ENCODE measurements at regions not wholly inside any gene's neighbourhood (a gene's known extent, or its start where the extent isn't known, plus 50 kb on each side); places are given as distances from the start of the nearest gene placed in this dataset.

DNA sequence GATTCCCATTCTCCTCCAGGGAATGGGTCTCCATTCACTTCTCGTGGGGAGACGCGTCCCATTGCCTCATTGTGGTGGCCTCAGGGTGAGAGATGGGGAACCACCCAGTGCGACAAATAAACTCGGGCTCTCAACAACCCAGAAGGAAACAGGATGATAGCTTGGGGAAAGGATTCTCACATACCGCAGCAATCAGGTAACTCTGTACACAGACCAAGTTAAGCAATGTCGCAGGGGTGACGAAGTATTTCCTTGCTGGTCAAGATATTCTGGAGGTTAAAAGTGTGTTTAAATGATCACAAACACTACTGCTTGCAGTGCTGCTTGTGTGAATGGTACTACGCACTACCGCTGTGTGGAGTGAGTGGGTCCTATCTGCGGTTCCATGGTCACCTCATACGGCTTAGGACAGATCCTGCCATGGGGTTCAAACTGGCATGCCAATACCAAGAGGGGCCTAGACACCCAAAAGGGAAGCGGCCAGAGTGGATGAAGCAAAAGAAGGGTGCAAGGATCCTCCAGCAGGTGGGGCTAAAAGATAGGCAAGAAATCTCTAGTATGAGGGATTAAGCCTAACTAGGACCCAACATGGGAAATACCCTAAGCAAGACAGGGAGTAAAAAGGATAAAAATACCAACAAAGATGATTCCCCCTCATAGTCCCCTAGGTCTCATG lies 143.8 kb upstream of the TMEM106B start:
- intact Hi-C loops (cut with micrococcal nuclease), result loop anchor here (1.0 kb wide), 5 partner anchors 144 to 423 kb away; partner anchors contain the start of gene TMEM106B

DNA sequence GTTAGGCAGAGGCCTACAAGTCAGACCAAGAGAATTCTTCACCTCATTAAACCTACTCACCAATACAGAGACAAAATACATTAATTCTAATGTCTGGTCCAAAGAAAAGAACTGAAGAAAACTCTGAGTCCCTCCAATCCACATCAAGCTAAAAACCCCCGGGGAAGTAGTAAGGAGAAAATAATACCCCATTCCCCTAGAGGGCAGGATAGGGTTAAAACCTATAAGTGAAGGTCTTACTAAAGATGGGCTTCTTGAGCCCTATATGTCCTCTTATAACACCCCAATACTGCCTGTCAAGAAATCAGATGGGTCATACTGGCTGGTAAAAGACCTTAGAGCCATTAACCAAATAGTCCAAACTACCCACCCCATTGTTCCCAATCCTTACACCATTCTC lies 141.3 kb upstream of the TMEM106B start:
- intact Hi-C loops (cut with micrococcal nuclease), result no loop called here

DNA sequence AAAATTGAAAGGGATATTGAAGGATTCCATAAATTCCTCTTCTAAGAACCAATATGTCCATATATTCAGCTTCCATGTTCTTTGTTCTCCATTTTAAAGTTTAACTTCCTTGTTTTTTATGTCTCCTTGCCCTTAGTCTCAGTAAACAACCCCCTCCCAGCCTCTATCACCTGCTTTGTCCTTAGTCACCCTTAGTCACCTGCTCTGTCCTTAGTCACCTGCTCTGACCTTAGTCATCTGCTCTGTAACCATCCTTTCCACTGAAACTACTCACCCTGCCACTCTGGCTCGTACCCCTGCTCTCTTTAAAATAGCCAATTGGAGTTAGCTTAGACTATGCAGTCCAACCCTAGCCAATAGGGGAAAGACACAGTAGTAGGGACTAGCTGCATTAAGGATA lies 136.2 kb upstream of the TMEM106B start:
- intact Hi-C loops (cut with micrococcal nuclease), result no loop called here

DNA sequence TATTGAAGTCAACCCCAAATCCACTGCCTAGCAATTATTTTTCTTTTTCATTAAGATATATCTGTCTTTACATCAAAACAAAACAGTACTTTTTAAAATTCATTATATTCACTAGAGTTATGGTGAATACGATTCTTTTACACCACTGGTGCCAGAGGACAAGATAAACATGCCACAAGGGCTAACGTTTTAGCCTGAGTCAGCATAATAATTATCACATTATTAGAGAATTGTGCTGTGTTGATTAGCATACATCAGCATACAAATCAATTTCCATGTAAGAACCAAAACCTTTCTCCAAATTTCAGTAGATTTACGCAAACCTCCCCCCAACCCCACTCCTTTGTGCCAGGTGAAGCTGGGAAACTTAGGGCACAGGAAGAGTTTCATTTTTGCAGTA lies 131.1 kb upstream of the TMEM106B start:
- intact Hi-C loops (cut with micrococcal nuclease), result no loop called here

DNA sequence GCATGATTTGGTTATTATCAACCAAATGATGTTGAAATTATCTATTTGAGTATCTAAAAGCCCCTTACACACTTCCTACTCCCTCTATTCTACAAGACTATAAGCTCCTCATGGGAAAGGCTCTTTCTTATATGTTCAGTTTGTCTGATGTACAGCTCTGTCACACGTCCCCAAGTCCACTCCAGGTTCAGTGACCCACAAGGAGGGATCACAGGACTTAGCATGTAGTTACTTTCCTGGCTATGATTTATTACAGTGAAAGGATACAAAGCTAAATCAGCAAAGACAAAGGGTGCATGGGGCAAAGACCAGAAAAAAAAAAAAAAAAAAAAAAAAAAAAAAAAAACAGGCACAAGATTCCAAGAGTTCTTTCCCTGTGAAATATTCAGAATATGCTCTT lies 125.6 kb upstream of the TMEM106B start:
- intact Hi-C loops (cut with micrococcal nuclease), result no loop called here

DNA sequence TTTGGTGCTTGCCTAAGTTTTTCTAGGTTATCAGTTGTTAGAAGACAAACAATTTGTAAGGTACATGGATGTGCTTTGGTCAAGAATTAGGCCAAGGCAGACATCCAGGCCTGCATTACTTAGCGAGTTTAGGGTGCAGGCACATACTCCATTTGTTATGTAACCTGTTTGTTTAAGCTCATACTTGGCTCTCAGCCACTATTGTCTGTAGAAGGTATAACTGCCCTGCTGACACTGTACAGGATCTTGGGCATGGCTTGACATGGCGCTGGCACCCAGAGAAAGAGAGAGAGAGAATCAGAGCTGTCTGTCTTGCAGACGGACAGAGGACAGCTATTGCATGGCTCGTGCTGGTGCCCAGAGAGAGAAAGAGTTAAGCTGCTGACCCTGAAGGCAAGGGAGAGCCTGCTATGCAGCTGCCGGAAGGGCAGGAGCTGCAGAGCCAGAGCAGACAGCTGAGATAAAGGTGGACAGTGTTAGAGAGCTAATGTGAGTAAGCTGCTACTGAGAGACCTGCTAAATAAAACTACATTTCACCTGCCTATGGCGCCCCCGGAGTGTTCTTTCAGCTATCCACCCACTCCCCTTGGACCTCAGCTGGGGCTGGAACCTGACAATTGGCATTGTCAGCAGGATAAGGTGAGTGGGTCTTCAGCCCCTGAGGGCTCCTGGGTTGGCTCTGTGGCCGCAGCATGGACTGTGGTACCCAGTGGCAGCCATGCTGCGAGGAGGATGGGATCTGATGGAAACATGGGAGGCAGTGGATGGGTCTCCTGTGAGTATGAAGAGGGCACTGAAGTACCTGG lies 120.9 kb upstream of the TMEM106B start:
- intact Hi-C loops (cut with micrococcal nuclease), result no loop called here

DNA sequence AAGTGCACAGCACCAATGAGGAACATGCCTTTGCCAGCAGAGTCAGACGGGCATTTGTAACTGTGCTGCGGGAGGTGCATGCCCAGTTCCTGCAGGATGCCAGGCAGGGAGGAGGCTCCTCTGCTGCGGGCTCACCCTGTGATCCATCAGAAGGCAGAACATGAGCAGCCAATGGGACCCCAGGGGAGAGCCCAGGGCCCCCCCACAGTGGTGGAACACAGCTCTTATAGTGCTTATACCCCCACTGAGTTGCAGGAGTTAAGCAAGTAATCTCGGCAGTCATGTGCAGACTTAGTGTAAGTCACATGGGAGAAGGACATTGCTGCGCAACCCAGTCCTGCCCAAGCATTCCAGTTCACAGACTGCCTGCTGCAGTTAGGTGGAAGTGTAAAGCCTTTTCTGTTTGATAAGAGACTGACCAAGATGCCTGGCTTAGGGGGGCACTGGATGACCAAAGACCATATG lies 120.3 kb upstream of the TMEM106B start:
- intact Hi-C loops (cut with micrococcal nuclease), result no loop called here

DNA sequence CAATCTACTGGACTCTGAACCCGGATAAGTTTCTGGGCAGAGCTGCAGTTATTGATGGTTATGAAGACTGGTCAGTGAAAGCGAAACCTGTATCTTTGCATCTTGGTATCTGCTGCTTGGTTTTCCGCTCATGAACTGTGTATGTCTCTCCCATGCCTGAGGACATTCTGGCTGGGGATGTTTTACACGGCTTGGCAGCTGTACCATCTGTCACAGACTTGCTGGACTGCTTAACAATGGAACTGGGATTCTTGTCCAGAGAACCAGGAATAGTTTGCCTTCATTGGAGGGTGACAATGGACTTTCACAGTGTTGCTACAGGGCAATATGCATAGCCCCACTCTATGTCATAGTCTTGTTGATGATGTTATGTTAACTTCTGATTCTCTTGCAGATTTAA lies 119.9 kb upstream of the TMEM106B start:
- intact Hi-C loops (cut with micrococcal nuclease), result no loop called here

DNA sequence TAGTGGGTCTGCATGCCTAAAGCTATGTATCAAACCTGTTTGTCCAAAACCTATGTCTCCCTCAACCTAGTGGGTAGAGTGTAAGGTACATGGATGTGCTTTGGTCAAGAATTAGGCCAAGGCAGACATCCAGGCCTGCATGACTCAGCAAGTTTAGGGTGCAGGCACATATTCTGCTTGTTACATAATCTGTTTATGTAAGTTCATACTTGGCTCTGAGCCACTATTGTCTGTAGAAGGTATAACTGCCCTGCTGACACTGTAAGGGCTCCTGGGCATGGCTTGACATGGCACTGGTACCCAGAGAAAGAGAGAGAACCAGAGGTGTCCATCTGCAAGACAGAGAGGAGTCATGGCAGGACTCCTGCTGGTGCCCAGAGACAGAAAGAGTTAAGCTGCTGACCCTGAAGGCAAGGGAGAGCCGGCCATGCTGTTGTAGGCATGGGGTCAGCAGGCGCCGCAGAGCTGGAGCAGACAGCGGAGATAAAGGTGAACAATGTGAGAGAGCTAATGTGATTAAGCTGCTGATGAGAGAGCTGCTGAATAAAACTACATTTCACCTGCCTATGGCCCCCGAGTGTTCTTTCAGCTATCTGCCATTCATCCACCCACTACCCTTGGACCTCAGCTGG lies 118.5 kb upstream of the TMEM106B start:
- intact Hi-C loops (cut with micrococcal nuclease), result no loop called here

DNA sequence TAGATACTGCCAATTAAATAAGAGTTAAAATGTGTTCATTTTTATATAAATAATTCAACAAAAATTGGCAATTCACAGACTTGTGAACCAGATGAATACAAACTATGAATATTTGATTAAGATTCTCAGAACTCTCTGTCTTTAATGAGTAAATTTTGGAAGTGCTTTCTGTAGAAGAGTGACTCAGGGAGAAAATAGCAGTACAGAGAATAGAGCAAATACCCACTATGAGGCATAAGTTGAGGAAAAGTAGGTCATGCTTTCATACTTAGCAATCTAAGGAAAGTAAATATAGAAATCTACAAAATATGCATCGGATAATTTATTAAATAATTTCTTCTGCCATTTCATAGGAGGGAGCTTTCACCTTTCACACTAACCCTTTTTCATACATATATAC lies 117.7 kb upstream of the TMEM106B start:
- intact Hi-C loops (cut with micrococcal nuclease), result no loop called here

DNA sequence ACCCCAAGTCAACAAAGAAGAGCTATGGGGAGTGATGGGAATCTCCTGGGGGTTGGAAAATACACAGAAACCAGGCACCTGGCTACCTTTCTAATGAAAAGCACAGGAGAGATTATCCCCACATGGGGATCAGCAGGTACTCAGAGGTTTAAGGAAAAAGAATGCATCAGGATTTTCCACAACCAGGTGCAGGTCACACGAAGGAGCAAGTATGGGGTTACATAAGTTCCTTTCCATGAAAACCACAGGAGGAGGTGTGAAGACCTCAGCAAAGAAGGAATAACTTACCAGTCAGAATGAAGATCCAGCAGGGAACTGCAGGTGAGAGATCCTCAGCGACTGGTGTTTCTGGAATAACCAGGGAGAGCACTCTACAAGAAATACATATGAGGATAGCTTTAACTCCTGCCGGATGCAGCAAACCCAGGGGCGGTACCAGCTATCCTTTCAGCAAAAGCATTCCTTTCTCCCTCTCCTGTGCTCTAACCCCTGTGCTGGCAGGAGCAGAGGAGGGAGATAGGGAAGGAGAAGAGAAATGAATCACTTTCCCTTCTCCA lies 116.7 kb upstream of the TMEM106B start:
- intact Hi-C loops (cut with micrococcal nuclease), result no loop called here

DNA sequence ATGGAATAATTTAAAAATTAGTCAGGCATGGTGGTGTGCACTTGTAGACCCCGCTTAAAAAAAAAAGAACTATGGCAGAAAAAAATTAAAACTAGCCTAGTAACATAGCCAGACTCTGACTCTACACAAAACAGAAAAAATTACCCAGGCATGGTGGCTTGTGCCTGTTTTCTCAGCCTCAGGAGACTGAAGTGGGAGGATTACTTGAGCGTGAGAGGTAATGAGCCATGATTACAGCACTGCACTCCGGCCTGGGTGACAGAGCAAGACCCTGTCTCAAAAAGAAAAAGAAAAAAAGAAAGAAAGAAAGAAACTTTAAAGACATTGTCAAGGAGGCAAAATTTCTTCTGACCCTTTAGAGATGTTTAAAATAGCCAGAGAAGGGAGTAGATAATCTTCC lies 109.0 kb upstream of the TMEM106B start:
- intact Hi-C loops (cut with micrococcal nuclease), result no loop called here

DNA sequence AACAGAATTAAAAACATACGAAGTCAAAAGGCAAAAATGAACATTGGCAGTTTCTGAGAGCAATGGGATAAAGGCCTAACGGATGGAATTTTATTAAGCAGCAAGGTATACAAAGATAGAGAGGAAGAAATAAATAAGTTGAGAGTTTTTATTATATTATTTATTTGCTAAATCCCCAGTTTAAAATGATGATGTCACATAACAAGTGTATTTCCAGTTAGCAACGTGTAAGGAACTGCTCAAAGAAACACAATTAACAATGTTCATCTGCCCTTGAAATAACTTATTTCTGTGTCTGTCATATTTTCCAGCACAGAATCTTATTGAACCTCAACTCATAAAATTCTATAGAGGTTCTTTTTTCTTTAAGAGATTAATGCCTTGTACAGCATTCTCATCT lies 108.6 kb upstream of the TMEM106B start:
- intact Hi-C loops (cut with micrococcal nuclease), result no loop called here

DNA sequence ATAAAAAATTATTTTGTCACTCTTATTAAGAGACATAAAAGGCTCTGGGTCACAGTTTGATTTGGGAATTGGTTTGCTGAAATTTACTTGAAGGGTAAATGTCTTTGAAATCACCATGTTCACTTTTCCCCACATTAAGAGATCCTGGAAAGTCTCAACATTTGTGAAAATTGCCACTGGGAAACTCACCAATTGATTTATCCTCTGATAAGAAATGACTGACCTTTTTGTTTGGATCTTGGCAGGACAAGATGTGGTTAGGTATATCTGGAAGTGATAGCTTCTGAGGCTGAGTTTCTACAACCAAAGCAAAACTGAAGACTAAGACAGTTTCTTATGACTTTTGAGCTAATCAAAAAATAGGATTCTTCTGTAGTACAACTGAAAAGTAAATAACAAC lies 107.1 kb upstream of the TMEM106B start:
- intact Hi-C loops (cut with micrococcal nuclease), result no loop called here

DNA sequence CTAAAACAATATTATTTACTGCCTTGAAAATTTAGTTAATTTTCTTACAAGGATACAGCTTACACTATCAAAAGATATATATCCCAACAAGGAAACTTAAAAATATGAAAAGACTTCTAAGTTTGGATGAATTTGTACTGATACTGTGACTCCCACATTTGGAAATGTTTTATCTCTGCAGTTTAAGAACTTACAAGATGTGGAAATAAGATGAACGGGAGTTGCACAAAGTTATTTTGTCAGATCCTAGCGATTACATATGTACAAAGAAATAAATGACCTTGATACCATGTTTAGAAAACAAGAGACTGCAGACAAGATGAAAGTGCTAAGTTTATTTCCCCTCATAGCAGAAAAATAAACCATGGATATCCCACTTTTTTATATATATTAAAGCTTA lies 103.7 kb upstream of the TMEM106B start:
- intact Hi-C loops (cut with micrococcal nuclease), result no loop called here

DNA sequence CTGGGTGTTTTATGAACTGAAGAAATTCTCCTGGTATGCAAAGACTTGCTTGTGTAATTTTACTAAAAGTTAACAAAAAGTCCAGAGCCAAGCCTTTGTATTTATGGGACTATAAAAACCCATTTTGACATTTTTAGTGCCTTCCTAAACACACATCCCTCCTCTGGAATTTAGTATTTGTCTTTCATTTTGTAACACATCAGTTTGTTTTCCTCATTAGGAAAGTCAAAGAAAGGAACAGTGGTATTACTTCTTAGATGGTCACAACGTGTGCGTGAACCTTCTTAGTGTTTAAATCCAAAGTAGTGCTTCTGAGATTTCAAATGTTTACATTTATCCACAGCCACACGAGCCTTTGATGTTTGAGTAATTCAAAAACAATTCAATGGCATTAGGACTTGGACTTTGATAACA lies 103.2 kb upstream of the TMEM106B start:
- intact Hi-C loops (cut with micrococcal nuclease), result no loop called here

DNA sequence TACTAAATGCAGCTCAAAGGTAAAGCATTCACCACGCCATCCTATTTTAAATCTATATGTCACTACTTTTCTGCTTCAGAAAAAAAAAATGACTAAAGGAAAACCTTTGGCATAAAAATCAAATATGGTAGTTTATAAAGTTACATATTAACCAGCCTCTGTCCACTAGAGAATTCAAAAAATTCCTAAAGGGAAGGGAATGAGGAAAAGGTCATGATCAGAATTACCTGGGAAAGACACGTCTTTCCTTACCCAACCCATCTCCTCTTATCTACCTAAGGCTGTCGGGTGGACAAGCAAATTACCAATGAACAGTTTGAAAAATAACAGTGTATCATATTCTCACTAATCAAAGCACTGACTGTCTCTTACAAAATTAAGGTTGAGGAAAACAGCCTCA lies 100.7 kb upstream of the TMEM106B start:
- intact Hi-C loops (cut with micrococcal nuclease), result no loop called here

DNA sequence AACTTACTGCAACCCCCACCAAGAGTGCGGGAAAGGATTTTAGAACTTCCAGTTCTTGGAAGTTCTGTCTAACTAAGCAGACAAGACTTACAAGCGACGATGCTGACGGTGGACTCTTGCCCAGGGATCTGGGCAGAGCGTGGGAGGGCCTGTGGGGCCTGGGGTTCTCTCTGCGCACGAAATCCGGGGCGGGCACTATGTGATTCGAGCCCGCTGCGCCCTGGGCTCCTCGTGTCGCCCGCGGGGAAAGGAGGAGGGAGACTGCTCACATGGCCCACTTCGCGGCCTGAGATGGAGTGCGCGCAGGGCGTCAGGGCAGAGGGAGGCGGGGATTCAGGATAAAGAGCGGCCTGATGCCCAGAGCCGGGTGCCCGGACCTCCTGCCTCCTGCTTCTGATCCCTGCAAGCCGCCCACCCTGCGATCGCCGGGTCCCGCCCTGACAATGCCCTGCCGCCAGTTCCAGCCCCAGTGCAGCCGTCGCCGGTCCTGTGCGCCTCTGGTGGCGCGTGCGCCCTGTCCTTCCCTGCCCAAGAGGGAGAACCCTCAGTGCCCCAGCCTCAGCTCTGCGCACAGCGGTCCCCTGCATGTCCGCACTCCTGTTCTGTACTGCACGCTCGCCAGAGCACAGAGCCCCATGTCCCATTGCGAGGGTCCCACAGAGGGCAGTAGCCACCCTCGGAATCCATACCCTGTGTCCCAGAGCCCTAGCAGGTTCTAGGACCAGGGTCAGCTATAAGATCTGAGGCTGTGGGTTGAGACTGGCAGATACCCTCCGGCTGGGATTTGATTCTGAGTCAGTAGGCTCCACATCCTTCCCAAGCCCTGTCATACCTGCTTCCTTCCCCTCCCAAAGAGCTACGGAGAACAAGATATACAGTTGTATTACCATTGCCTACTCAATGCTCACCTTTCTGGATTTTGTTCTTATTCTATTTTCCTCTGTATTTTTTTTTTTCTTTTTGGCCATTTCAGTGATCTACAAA lies 99.4 kb upstream of the TMEM106B start:
- intact Hi-C loops (cut with micrococcal nuclease), result no loop called here

DNA sequence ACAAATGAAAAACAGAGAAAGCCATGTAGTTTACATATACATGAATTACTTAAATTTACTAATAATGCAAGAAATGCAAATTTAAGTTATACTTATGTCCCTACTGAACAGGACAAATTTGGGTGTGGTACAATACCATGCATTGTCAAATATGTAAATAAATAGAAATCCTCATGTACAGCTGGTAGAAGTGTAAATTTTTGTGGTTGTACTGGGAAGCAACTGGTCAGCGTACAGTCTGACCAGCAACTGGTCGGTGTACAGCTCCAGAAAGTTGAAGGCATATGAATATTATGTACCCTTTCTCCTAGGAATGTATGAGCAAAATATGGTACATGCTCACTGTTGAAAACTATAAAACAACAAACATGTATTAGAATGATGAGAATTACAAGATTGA lies 93.9 kb upstream of the TMEM106B start:
- intact Hi-C loops (cut with micrococcal nuclease), result no loop called here

DNA sequence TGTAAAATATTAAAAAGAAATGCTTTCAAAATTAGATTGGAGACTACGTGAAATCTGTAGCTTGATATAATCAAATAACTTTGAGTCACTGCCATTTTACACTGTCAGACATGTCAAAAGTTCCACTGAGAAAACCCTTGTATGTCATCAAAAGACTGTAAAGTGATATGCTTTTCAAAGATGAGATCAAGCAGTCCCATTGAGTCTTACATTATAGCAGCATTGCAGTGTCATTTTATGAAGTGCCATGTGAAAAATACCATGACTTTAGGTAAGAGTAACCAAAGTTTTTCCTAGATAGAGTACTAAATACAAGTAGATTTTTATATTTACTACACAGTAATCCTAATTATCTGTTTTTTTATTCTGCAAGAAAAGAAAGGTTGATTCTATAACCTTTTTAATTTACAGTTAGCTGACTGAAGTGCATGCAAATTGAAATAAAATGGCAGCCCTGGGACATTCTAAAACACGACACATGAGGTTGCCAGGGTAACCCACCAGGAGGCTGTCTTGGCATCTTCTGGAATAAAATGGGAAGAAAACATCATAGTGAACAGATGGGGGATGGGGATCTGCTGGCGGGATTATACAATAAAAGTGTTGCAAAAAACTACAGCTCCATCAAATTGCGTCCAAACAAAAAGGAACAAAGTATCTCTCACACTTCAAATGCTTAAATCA lies 91.3 kb upstream of the TMEM106B start:
- intact Hi-C loops (cut with micrococcal nuclease), result no loop called here
